ENCODE measurements at regions not wholly inside any gene's neighbourhood (a gene's known extent, or its start where the extent isn't known, plus 50 kb on each side); places are given as distances from the start of the nearest gene placed in this dataset.

- Histone ChIP-seq H3K4me2 (ENCODE audit: insufficient read depth, low read length) (no peak overlapping the region), H3K9me1 (replicated peaks; ENCODE audit: control insufficient read depth, extremely low read depth, insufficient read depth, low read length) (no peaks in the 10 kb centered on the region), H3K9me3 (replicated peaks; ENCODE audit: control insufficient read depth, insufficient read depth, low read length) (no peaks in the 10 kb centered on the region), H3K79me2 (ENCODE audit: control insufficient read depth, insufficient read depth, low read length) (no peaks in the 10 kb centered on the region), H3K9ac (replicated peaks; ENCODE audit: extremely low read depth, insufficient read depth, low read length) (no peak overlapping the region), H3K27ac (ENCODE audit: insufficient read depth, low read depth, low read length) (no peak overlapping the region), H3K4me3 (replicated peaks in 1 of 3; ENCODE audit: insufficient read depth in 1 of 3, low read depth in 1 of 3, low read length in 3 of 3) (no peak overlapping the region), H3K36me3 (ENCODE audit: control insufficient read depth in 2 of 2, extremely low read depth in 1 of 2, insufficient read depth in 2 of 2, low read length in 2 of 2) (no peaks in the 10 kb centered on the region), H2AFZ (ENCODE audit: low read depth, low read length) (no peak overlapping the region), H4K20me1 (replicated peaks; ENCODE audit: control insufficient read depth, extremely low read depth, insufficient read depth, low read length) (no peaks in the 10 kb centered on the region), H3K27me3 (ENCODE audit: control insufficient read depth in 2 of 2, insufficient read depth in 2 of 2, low read length in 2 of 2) (no peaks in the 10 kb centered on the region), H3K4me1 (ENCODE audit: control insufficient read depth, extremely low read depth, insufficient read depth, low read length) (peaks cover 2% of the 10 kb centered on the region)
- dilution Hi-C loops (cut with MboI; ENCODE audit: extremely low pct_ligation_motif_present, low sequenced_read_pairs) (no loop called here), intact Hi-C loops (cut with micrococcal nuclease) (no loop called here)
- no TSS peak for BruUV-seq (replicated peaks)
- no peak for FAIRE-seq
- DNase-seq (ENCODE audit: low read depth, low spot score) = no peak
- TF ChIP-seq EZH2 (IDR thresholded peaks at IDR 0.05; ENCODE audit: borderline replicate concordance, low read depth, low read length, severe bottlenecking) (no peak), MYC (IDR thresholded peaks at IDR 0.05; ENCODE audit: low read depth, low read length) (no peak), FOS (IDR thresholded peaks at IDR 0.05; ENCODE audit: borderline replicate concordance, insufficient read depth, low read length) (no peak), MAX (IDR thresholded peaks at IDR 0.05; ENCODE audit: insufficient read depth, insufficient read length) (no peak), JUN (IDR thresholded peaks at IDR 0.05; ENCODE audit: borderline replicate concordance, insufficient read depth, insufficient read length, low read depth) (no peak), CTCF (IDR thresholded peaks at IDR 0.05; ENCODE audit: extremely low read depth in 1 of 2, insufficient read depth in 1 of 2, low read depth in 1 of 2, low read length in 2 of 2) (no peak), POLR2A (IDR thresholded peaks at IDR 0.05; ENCODE audit: low read depth, low read length) (no peak), POLR2AphosphoS5 (IDR thresholded peaks at IDR 0.05; ENCODE audit: insufficient read depth, low read depth, low read length) (no peak), GATA2 (IDR thresholded peaks at IDR 0.05; ENCODE audit: insufficient read depth, insufficient read length, low read depth, low read length) (no peak)
- POLR2A ChIA-PET = no interaction called here
- CTCF ChIA-PET = no interaction called here
Measured at GRCh38 chr13:77975358-77976042, 56.9 kb upstream of the EDNRB start.
